HFFc6 (cell line): ENCODE measurements at regions not wholly inside any gene's neighbourhood (a gene's known extent, or its start where the extent isn't known, plus 50 kb on each side); places are given as distances from the start of the nearest gene placed in this dataset.

Experiments used
- DNase-seq: peaks from one replicate; pipeline ENCODE4 v3.0.0-alpha.2; 2018
- H3K27ac Mint-ChIP-seq: 2 replicates; pipeline ENCODE4 v1.8.0; 2020; ENCODE audit warnings: mild to moderate bottlenecking, mixed read lengths
- H3K27me3 Mint-ChIP-seq: 2 replicates; pipeline ENCODE4 v1.8.0; 2021; ENCODE audit warnings: mild to moderate bottlenecking, moderate library complexity, mixed read lengths; ENCODE audit not compliant: insufficient read depth
- H3K36me3 Mint-ChIP-seq: 2 replicates; pipeline ENCODE4 v1.8.0; 2021; ENCODE audit warnings: low read depth, mixed read lengths
- H3K4me1 Mint-ChIP-seq: 2 replicates; pipeline ENCODE4 v1.8.0; 2020; ENCODE audit warnings: low read depth, mixed read lengths
- H3K4me3 Mint-ChIP-seq: 2 replicates; pipeline ENCODE4 v1.8.0; 2020; ENCODE audit warnings: mild to moderate bottlenecking, moderate library complexity, mixed read lengths
- H3K9me3 Mint-ChIP-seq: 2 replicates; pipeline ENCODE4 v1.8.0; 2020; ENCODE audit warnings: mild to moderate bottlenecking, mixed read lengths
- TF ChIP-seq, protein P1 (sequence below): fragments of 200-600 bp; sonication (generic); IDR thresholded peaks from 2 replicates; pipeline ENCODE4 v1.5.0; 2021; ENCODE audit warnings: antibody characterized with exemption, mild to moderate bottlenecking

DNA sequence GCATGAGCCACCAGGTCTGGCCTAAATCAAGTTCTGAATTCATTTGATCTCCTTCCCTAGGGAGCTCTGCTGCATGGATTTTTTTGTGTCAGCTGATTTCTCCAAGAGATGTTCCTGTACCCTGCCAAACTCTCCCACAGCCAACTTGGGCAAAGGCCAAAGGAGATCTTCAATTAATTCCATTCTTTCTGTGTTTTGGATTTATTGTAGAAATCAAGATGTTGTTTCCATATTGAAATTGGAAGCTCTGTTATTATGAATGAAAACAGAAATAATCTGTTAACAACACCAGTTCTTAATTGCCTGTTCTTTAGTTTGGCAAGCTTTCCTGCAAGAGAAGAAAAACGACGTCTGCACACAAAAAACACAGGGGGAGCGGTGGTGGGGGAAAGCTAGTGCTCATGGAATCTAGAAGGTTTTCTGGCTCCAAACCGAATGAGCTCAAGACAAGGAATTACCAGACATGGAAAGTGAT is 86.5 kb upstream of the ABCC4 start:
- Mint-ChIP-seq H3K27ac (no peak overlapping the region), H3K4me1 (peaks cover 14% of the 10 kb centered on the region), H3K4me3 (no peak overlapping the region), H3K36me3 (no peaks in the 10 kb centered on the region), H3K9me3 (no peaks in the 10 kb centered on the region), H3K27me3 (peaks cover 28% of the 10 kb centered on the region)
- DNase-seq = no peak
- TF ChIP-seq, protein P1, sequence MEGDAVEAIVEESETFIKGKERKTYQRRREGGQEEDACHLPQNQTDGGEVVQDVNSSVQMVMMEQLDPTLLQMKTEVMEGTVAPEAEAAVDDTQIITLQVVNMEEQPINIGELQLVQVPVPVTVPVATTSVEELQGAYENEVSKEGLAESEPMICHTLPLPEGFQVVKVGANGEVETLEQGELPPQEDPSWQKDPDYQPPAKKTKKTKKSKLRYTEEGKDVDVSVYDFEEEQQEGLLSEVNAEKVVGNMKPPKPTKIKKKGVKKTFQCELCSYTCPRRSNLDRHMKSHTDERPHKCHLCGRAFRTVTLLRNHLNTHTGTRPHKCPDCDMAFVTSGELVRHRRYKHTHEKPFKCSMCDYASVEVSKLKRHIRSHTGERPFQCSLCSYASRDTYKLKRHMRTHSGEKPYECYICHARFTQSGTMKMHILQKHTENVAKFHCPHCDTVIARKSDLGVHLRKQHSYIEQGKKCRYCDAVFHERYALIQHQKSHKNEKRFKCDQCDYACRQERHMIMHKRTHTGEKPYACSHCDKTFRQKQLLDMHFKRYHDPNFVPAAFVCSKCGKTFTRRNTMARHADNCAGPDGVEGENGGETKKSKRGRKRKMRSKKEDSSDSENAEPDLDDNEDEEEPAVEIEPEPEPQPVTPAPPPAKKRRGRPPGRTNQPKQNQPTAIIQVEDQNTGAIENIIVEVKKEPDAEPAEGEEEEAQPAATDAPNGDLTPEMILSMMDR = no peak

DNA sequence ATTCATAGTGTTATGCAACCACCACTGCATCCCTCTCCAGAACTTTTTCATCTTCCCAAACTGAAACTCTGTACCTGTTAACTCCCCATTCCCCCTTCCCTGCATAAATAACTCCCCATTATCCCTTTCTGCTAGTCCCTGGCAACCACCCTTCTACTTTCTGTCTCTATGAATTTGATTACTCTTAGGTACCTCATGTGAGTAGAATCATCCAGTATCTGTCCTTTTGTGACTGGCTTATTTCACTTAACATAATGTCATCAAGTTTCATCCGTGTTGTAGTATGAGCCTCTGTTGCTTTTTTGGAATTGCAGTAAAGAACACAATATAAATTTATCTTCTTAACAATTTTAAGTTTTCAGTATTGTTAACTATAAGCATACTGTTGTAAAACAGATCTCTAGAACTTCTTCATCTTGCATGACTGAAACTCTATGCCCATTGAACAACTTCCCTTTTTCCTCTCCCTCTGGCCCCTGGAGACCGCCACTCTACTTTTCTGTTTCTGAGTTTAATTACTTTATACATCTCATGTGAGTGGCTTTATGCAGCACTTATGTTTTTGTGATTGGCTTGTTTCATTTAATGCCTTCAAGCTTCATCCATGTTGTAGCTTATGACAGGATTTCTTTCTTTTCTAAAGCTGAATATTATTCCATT is 87.3 kb upstream of the ABCC4 start:
- Mint-ChIP-seq H3K27ac (no peak overlapping the region), H3K27me3 (peaks cover 31% of the 10 kb centered on the region), H3K36me3 (no peaks in the 10 kb centered on the region), H3K4me3 (no peak overlapping the region), H3K9me3 (peaks cover 4% of the 10 kb centered on the region; the same call in 1 of the 2 replicates), H3K4me1 (peaks cover 14% of the 10 kb centered on the region)
- TF ChIP-seq, protein P1 = no peak
- DNase-seq = no peak

DNA sequence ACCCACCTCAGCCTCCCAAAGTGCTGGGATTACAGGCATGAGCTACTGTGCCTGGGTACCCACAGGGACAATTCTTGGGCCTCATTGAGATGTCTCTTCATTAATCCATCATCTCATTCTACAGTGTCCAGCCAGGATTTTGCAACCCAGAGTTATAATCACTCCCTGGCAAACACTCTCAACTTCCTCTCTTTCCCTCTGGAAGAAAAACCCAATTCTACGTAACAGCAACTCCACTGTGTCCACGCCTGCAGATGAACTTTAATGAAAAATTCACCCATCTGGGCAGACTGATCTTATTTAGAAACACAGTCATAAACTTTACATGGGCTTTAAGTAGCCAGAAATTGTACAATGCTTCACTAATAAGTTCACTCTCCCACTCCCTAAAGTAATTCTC is 90.1 kb upstream of the ABCC4 start:
- H3K4me3 Mint-ChIP-seq = no peak overlapping the region
- peaks cover 37% of the 10 kb centered on the region for H3K27me3 Mint-ChIP-seq
- no peaks in the 10 kb centered on the region for H3K4me1 Mint-ChIP-seq
- TF ChIP-seq, protein P1 = no peak
- DNase-seq = no peak
- no peak overlapping the region for H3K27ac Mint-ChIP-seq
- no peaks in the 10 kb centered on the region for H3K36me3 Mint-ChIP-seq
- peaks cover 4% of the 10 kb centered on the region; the same call in 1 of the 2 replicates for H3K9me3 Mint-ChIP-seq

DNA sequence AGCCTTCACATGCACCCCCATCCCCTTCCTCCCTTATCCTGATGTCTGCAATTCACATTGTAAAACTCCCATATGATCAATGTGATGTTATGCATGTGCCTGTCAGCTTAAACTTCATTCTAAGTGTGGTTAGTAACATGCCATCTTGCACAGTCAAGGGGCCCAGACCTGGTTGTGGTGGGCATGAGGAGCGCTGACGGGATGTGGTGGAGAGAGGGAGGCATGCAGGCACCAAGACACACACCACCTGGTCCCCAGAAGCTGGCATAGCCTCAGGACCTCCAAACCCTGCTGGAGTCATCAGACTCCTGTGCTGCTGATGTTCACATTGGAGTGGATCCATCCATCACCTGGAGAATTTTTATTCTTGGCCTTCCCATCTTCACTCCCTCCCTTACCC is 90.5 kb upstream of the ABCC4 start:
- H3K9me3 Mint-ChIP-seq = peaks cover 4% of the 10 kb centered on the region; the same call in 1 of the 2 replicates
- H3K4me3 Mint-ChIP-seq = no peak overlapping the region
- H3K27ac Mint-ChIP-seq = no peak overlapping the region
- no peaks in the 10 kb centered on the region for H3K36me3 Mint-ChIP-seq
- no peak for DNase-seq
- TF ChIP-seq, protein P1 = no peak
- no peaks in the 10 kb centered on the region for H3K4me1 Mint-ChIP-seq
- H3K27me3 Mint-ChIP-seq = peaks cover 37% of the 10 kb centered on the region

DNA sequence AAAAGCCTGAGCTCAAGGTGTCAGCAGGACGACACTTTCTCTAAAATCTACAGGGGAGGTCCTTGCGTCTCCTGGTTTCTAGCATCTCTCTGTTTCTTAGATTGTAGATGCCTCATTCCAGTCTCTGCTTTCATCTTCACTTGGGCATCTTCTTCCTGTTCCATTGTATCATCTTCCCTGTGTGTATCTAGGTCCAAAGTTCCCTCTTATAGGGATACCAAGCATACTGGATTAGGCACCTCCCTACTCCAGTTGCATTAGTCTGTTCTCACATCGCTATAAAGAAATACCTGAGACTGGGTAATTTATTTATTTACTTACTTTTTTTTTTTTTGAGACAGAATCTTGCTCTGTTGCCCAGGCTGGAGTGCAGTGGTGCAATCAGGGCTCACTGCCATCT is 91.3 kb upstream of the ABCC4 start:
- Mint-ChIP-seq H3K27ac (no peak overlapping the region), H3K36me3 (no peaks in the 10 kb centered on the region)

More for the DNA sequence above, 91.3 kb upstream of the ABCC4 start:
- H3K9me3 Mint-ChIP-seq = peaks cover 4% of the 10 kb centered on the region; the same call in 1 of the 2 replicates
- peaks cover 36% of the 10 kb centered on the region for H3K27me3 Mint-ChIP-seq
- no peak overlapping the region for H3K4me3 Mint-ChIP-seq
- TF ChIP-seq, protein P1 = no peak
- DNase-seq = no peak
- no peaks in the 10 kb centered on the region for H3K4me1 Mint-ChIP-seq
